HG02678 (cell line): ENCODE measurements at regions not wholly inside any gene's neighbourhood (a gene's known extent, or its start where the extent isn't known, plus 50 kb on each side); places are given as distances from the start of the nearest gene placed in this dataset.

Experiments used
- ATAC-seq: cut with Tn5 transposase; IDR thresholded peaks from one replicate; pipeline ENCODE4 v1.9.1; 2021; ENCODE audit warnings: mild to moderate bottlenecking, moderate library complexity; ENCODE audit not compliant: unreplicated experiment

GRCh38 chr16:73847090-73847489 lies 449.5 kb upstream of the PSMD7 start:
- no peak for ATAC-seq

DNA sequence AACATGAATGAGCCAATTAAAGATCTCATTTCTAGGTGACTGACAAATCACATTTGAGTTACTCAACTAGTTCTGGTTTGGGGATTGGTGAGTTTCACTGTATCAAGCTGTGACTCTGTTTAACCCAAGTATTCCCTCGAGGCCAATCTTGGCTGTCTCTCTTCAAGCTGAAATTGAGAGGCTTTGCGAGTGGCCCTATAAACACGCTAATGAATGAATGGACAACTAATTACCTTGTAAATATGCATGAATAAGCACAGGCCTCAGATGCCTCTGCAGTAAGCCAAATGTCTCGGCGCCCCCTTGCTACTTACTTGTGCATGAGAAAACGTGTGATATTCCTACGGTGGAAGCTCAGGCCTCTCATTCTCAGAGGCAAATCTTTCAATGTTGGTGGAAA lies 450.3 kb upstream of the PSMD7 start:
- ATAC-seq = no peak

GRCh38 chr16:73846007-73846330 lies 450.6 kb upstream of the PSMD7 start:
- no peak for ATAC-seq

- no peak for ATAC-seq
Observed at GRCh38 chr16:73845238-73846006, 451.2 kb upstream of the PSMD7 start.

DNA sequence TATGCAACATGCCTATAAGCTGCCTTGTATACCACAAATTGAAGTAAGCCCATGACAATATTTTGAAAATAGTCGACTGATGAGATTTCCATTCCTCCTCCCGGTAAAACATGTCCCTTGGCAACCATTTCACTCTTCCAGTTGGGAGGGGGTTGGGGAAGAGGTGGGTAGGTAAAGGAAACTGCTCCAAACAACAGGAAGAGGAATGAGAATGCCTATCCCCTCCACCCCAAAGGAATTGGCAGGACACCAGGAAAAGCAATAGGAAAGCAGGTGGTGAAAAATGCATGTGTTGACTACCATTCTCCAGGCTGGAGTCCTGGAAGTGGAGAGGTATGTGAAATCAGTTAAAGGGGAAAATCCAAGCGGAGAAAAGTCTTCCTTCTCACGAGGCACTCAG lies 455.9 kb upstream of the PSMD7 start:
- no peak for ATAC-seq

- no peak for ATAC-seq
Observed at GRCh38 chr16:73831220-73831619, 465.4 kb upstream of the PSMD7 start.

GRCh38 chr16:73823205-73823849 lies 473.3 kb upstream of the PSMD7 start:
- no peak for ATAC-seq

DNA sequence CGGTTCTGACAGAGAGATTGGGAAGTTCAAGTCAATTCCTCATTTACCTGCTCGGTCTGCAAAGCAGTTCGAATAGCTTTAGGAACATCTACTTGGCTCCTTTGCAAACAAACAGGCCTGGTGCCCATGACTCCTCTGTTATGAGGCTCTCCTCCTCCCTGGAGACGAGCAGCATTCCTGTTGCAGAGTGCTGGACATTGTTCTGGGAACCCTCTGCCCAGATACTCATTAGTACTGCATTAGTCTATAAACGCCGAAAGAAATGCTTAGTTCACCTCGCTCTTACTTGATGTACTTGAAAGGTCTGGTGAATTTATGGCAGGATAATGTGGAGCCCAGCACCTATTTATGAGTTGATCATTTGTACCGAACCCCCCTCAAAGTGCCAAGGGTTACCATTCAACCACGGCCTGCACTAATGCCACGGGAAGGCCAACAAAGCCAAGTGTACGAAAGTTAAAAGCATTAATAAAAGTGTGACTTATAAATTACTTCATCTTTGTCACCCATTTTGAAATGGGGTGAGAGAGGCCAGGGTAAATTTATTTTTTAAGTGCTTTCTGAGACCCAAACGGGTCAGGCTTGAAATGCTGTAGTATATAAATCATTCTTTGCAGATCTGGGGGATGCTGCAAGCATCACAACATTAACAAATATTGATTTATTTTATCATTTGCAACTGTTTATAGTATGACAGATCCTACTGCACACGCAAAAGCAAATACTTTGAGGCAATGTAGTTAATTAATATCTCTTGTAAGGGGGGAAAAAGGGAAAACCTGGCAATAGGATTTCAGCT lies 478.9 kb upstream of the PSMD7 start:
- ATAC-seq = no peak

- ATAC-seq = no peak
Observed at GRCh38 chr16:73813527-73813926, 483.1 kb upstream of the PSMD7 start.

- no peak for ATAC-seq
Observed at GRCh38 chr16:73804456-73804855, 492.2 kb upstream of the PSMD7 start.

DNA sequence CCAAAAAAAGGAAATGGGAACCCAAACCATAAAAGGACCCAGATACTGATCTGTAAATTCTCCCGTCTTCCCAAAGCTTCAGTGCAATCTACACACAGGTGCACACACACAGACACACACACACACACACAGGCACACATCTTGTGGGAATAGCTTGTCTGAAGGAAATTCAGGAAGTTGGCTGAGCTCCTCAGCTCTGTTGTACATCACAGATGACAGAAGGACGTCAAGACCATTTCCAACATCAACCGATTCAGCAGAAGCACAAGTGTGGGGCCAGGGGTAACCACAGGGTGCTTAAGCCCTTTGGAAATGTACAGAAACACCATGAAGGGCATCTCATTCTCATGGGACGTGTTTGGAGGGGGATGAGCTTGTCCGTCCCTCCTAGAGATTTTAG lies 498.1 kb upstream of the PSMD7 start:
- ATAC-seq = no peak

- ATAC-seq = no peak
Observed at GRCh38 chr16:73797115-73797514, 499.5 kb upstream of the PSMD7 start.

DNA sequence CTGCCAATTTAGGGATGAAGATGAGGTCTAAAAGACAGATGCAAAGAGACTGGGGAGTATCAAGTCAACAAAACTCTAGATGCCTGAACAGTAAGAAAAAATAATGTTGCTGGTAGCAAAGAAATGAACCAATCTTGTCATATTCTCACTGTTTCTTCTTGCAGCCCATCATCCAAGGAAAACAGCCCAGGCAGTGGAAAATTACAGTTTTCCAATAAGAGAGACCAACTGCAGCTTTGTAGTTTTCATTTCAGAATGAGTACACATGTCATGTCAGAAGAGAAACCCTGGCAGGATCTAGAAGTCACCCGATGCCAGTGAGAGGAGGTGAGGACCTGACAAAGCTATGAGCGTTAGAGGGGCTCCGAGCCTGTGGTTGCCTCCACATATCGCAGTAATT lies 500.4 kb upstream of the PSMD7 start:
- ATAC-seq = no peak

GRCh38 chr16:73794994-73795393 lies 501.6 kb upstream of the PSMD7 start:
- ATAC-seq = no peak

GRCh38 chr16:73793871-73794437 lies 502.7 kb upstream of the PSMD7 start:
- no peak for ATAC-seq

GRCh38 chr16:73793260-73793659 lies 503.4 kb upstream of the PSMD7 start:
- ATAC-seq = no peak

GRCh38 chr16:73792199-73793020 lies 504.2 kb upstream of the PSMD7 start:
- no peak for ATAC-seq

GRCh38 chr16:73781297-73781696 lies 515.3 kb upstream of the PSMD7 start:
- no peak for ATAC-seq

GRCh38 chr16:73778887-73779286 lies 517.7 kb upstream of the PSMD7 start:
- ATAC-seq = no peak

- no peak for ATAC-seq
Observed at GRCh38 chr16:73775841-73776388, 520.7 kb upstream of the PSMD7 start.
